Stimulated activated CD4-positive, alpha-beta T cell treated with anti-CD3 and anti-CD28 coated beads, TNF-alpha, amount 100 ng/mL, for 24 hours (primary cell): ENCODE measurements at regions not wholly inside any gene's neighbourhood (a gene's known extent, or its start where the extent isn't known, plus 50 kb on each side); places are given as distances from the start of the nearest gene placed in this dataset.
"Not testable (repeated sequence)": the region's sequence is repeated elsewhere in the genome, so short reads cannot be mapped to it uniquely, and the experiment has no call there.

Experiments
- DNase-seq, 3 experiments: peaks; one replicate each; pipeline ENCODE4 v3.0.0-alpha.2; 2020; ENCODE audit warnings: low read depth in 3 of 3

- DNase-seq, result not testable (repeated sequence)
These were observed 98.1 kb upstream of the GPR39 start for GRCh38 chr2:132318481-132318880.

GRCh38 chr2:132324005-132324404 is 92.6 kb upstream of the GPR39 start:
- DNase-seq, result not testable (repeated sequence)

- not testable (repeated sequence) for DNase-seq
These were observed 84.1 kb upstream of the GPR39 start for GRCh38 chr2:132332345-132333033.

- DNase-seq, result not testable (repeated sequence)
These were observed 79.5 kb upstream of the GPR39 start for GRCh38 chr2:132337135-132337534.

- DNase-seq, result not testable (repeated sequence)
These were observed 78.8 kb upstream of the GPR39 start for GRCh38 chr2:132337844-132338243.

GRCh38 chr2:132347041-132347780 is 69.4 kb upstream of the GPR39 start:
- DNase-seq, result not testable (repeated sequence)

- not testable (repeated sequence) for DNase-seq
These were observed 67.4 kb upstream of the GPR39 start for GRCh38 chr2:132349092-132349687.

- DNase-seq, result not testable (repeated sequence)
These were observed 64.9 kb upstream of the GPR39 start for GRCh38 chr2:132351668-132352067.

GRCh38 chr2:132352481-132353001 is 64.1 kb upstream of the GPR39 start:
- not testable (repeated sequence) for DNase-seq

GRCh38 chr2:132353380-132353779 is 63.2 kb upstream of the GPR39 start:
- not testable (repeated sequence) for DNase-seq

- not testable (repeated sequence) for DNase-seq
These were observed 55.6 kb upstream of the GPR39 start for GRCh38 chr2:132360964-132361363.

GRCh38 chr2:132361498-132361897 is 55.1 kb upstream of the GPR39 start:
- not testable (repeated sequence) for DNase-seq

GRCh38 chr2:132363352-132363751 is 53.3 kb upstream of the GPR39 start:
- not testable (repeated sequence) for DNase-seq

GRCh38 chr2:132365963-132366362 is 50.6 kb upstream of the GPR39 start:
- not testable (repeated sequence) for DNase-seq

GRCh38 chr2:132366421-132367180 is 50.0 kb upstream of the GPR39 start:
- no peak for DNase-seq
